GM18951 (cell line): ENCODE measurements at regions not wholly inside any gene's neighbourhood (a gene's known extent, or its start where the extent isn't known, plus 50 kb on each side); places are given as distances from the start of the nearest gene placed in this dataset.
"Not testable (repeated sequence)": the region's sequence is repeated elsewhere in the genome, so short reads cannot be mapped to it uniquely, and the experiment has no call there.

Experiments
- POLR2A ChIP-seq: IDR thresholded peaks from 4 replicates; pipeline ENCODE4 v1.6.1; 2011; ENCODE audit warnings: mild to moderate bottlenecking; ENCODE audit not compliant: insufficient read length, insufficient read depth; ENCODE audit errors: extremely low read depth
- in situ Hi-C: fragments of 300-500 bp; cut with MboI; formaldehyde crosslinking; loops from one replicate; pipeline ENCODE4 v1.12.0; 2022; ENCODE audit warnings: low sequenced_read_pairs, mixed read lengths, inconsistent platforms; ENCODE audit not compliant: unreplicated experiment

DNA sequence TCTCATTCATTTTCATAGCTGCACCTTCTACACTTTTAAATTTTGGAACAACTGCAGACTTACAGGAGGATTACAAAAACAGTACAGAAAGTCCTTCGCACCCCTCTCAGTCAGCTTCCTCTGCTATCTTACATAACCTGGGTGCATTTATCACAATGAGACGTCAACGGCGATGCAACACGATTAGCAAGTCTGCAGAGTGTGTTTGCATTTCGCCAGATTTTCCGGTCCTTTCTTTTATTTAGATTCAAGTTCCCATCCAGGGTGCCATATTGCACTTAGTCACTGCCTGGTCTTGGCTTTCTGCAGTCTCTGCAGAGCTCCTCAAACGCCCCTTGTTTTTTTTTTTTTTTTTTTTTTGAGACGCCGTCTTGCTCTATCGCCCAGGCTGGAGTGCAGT lies 85.9 kb downstream of the ASMT start:
- TF ChIP-seq POLR2A = no peak
- in situ Hi-C loops = no loop called here

DNA sequence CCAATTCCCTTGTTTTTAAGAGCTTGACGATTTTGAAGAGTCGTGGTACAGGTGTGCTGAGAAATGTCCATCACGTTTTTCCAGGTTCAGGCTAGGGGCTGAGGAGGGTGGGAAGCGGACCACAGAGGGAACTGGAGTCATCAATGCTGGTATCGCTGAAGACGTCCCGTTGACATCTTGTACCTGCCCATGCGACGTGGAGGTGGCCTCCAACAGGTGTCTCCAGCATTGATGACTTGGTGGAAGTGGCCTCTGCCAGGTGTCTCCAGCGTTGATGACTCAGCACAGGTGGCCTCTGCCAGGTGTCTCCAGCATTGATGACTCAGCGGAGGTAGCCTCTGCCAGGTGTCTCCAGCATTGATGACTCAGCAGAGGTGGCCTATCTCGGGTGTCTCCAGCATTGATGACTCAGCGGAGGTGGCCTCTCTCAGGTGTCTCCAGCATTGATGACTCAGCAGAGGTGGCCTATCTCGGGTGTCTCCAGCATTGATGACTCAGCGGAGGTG lies 86.6 kb downstream of the ASMT start:
- in situ Hi-C loops = not testable (repeated sequence)

- in situ Hi-C loops = not testable (repeated sequence)
Measured at GRCh38 chrX:1702142-1702541, 87.3 kb downstream of the ASMT start.

DNA sequence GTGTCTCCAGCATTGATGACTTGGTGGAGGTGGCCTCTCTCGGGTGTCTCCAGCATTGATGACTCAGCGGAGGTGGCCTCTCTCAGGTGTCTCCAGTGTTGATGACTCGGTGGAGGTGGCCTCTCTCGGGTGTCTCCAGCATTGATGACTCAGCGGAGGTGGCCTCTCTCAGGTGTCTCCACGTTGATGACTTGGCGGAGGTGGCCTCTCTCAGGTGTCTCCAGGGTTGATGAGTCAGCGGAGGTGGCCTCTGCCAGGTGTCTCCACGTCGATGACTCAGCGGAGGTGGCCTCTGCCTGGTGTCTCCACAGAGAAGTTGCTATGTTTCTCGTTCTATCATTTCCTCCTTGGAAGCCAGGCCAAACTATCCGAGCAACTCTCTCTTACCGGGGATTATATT lies 87.7 kb downstream of the ASMT start:
- in situ Hi-C loops = not testable (repeated sequence)

DNA sequence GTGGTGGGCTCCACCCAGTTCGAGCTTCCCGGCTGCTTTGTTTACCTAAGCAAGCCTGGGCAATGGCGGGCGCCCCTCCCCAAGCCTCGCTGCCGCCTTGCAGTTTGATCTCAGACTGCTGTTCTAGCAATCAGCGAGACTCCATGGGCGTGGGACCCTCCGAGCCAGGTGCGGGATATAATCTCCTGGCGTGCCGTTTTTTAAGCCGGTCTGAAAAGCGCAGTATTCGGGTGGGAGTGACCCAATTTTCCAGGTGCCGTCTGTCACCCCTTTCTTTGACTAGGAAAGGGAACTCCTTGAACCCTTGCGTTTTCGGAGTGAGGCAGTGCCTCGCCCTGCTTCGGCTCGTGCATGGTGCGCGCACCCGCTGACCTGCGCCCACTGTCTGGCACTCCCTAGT lies 94.4 kb downstream of the ASMT start:
- in situ Hi-C loops = not testable (repeated sequence)

- no peak for TF ChIP-seq POLR2A
- in situ Hi-C loops = no loop called here
Measured at GRCh38 chrX:1713296-1713695, 98.4 kb downstream of the ASMT start.

- TF ChIP-seq POLR2A = no peak
- in situ Hi-C loops = no loop called here
Measured at GRCh38 chrX:1717373-1717772, 102.5 kb downstream of the ASMT start.

DNA sequence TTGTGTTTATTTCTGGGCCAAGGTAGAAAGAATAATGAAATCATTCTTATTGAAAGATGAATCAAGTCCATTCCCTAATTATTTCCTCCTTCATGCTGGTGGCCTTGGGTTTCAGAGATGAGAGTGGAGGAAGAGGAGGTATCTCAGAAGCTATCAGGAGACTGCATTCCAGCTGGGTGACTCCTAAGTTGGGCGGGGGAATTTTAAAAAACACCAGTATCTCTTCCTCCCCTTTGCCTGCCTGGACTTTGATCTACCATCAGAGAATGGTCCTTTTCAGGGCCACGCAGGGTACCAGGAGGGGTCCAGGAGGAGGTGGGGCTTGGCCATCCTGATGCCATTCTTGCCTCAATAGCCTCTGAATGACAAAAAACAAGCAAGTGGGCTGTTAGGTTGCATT lies 104.4 kb downstream of the ASMT start:
- TF ChIP-seq POLR2A = no peak
- in situ Hi-C loops = no loop called here

DNA sequence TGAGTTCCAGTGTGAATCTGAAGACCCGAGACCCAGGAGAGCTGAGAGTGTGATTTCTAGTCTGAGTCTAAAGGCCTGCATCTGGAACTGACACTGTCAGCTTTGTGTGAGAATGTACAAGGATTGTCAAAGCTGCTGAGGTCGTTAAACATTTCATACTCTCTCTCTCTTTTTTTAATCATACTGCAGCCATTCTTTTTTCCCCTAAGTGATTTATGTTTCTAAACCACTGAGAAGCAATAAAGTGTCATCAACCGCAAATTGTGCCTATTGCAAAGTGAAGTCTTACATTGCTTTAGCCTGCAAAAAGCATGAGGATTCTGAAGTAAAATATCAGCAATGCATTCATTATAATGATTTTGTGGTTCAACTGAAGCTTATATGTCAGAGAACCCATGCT lies 106.0 kb downstream of the ASMT start:
- in situ Hi-C loops = no loop called here
- no peak for TF ChIP-seq POLR2A

- in situ Hi-C loops = loop anchor here (25.0 kb wide), 1 partner anchor 412 kb away; no protein-coding TSS in a partner anchor
- no peak for TF ChIP-seq POLR2A
Measured at GRCh38 chrX:1725472-1725871, 110.6 kb downstream of the ASMT start.

- in situ Hi-C loops = loop anchor here (25.0 kb wide), 1 partner anchor 410 kb away; no protein-coding TSS in a partner anchor
- TF ChIP-seq POLR2A = no peak
Measured at GRCh38 chrX:1727531-1728027, 112.7 kb downstream of the ASMT start.

DNA sequence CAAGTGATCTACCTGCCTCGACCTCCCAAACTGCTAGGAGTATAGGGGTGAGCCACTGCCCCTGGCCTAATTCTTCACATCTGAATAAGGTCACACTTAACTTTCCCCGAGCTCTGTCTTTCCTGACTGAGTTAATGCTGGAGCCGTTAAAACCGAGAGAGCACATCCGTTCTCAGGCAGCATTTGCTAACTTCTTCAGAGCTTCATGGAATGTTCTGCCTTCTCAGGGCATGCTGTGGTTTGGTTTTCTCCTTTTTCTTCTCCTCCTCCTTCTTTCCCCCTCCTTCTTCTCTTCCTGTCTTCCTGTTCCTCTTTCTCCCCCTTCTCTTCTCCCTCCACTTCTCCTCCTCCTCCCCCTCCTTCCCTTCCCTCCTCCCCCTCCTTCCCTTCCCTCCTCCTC lies 119.9 kb downstream of the ASMT start:
- in situ Hi-C loops = loop anchor here (25.0 kb wide), 1 partner anchor 402 kb away; no protein-coding TSS in a partner anchor
- no peak for TF ChIP-seq POLR2A

- TF ChIP-seq POLR2A = no peak
- in situ Hi-C loops = loop anchor here (25.0 kb wide), 1 partner anchor 395 kb away; no protein-coding TSS in a partner anchor
Measured at GRCh38 chrX:1741816-1742394, 127.0 kb downstream of the ASMT start.

- in situ Hi-C loops = loop anchor here (25.0 kb wide), 1 partner anchor 394 kb away; no protein-coding TSS in a partner anchor
- no peak for TF ChIP-seq POLR2A
Measured at GRCh38 chrX:1743105-1743504, 128.2 kb downstream of the ASMT start.

DNA sequence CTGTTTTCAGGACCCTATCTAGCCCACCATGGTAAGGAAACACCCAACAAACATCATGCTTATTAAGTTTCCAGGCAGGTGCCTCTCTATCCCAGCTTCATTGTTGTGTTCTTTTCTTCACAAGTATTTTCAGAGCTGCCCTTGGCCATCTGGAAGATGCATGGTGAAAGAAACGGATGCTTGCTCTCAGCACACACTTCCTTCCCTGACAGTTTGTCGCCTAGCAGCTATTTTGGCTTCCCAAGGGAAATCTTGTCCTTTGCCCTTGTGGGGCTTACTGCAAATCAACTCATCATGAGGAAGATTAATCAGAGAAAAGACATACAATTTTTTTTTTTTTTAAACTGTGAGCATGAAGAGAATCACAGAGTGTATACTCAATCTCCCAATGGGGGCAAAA lies 128.8 kb downstream of the ASMT start:
- TF ChIP-seq POLR2A = no peak
- in situ Hi-C loops = loop anchor here (25.0 kb wide), 1 partner anchor 394 kb away; no protein-coding TSS in a partner anchor
